Lung microvascular endothelial cell (primary cell): ENCODE measurements at regions not wholly inside any gene's neighbourhood (a gene's known extent, or its start where the extent isn't known, plus 50 kb on each side); places are given as distances from the start of the nearest gene placed in this dataset.

Experiments used
- DNase-seq, 2 donors: peaks; one replicate each; pipeline versions ENCODE4 v3.0.0 to v3.0.0-alpha.2; 2010; ENCODE audit warnings: low read depth in 2 of 2

DNA sequence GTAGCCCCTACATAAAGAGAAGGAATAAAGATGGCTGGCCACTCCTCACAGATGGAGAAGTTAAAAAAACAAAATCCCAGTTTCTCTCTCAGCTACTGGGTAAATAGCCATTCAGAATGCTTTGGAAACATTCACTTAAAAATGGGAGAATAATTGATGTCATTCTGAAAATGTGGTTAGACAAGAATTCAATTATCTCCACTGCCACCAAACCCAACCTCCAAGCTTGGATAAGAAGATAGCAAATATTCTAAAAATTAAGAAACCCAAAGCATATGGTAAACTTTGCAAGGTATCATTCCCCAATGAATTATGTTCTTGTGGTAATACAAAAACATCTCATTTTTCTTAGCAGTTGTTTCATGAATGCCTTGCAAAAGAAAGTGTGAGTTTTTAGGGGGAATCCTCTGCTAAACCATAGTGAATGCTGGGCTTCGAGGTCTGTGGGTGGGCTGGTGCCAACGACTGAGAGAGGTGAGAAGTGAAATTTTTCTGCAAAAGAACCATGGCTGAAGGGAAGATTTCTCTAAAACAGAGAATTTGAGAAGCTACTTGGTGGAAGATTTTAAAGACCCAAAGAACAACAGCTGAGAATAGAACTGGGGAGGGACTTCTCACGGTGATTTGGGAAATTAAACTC is 497.9 kb upstream of the JARID2 start:
- no peak for DNase-seq

DNA sequence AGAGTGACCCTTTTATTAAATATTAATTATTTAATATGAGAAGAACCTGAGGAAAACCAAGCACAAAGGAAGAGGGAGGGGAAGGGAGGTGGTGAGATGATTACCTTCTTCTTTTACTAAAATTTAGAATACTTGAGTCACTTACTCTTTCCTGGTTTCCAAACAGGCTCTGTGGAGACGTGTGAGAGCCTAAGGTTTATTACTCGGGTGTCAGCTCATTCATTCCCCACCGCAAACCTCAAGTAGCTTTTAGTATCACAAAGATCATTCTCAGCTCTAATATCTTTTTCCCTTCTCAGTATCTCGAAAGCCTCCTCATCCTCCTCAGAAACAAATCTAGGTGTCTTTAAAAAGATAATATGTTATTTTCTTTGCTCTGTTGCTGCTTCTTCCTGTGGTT is 497.2 kb upstream of the JARID2 start:
- no peak for DNase-seq

DNA sequence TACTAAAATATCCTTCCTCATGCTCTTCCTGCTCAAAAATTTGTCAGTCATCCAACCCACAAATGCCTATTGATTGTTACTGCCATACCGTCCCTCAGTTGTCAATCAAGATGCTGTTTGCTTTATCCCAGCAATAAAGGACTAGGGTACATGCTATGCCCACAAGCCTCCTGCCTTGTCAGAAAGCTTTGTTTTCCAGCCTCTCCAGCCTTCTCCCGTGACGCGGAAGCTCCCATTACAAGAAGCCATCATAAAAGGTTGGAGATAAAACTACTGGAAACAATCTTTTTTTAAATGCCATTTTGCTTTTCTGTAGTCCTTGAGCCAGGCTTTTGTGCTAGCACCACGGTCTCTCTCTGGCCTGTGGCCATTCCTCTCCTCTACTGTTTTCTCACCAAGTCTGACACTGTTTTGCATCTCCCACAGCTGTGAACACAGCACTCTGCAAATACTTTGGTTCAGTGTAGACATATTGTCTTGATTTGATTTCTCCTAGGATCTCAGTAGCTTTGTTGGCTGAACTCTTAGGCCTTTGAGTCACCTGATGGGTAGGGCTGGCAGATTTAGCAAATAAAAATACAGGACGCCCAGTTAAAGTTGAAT is 495.7 kb upstream of the JARID2 start:
- no peak for DNase-seq

DNA sequence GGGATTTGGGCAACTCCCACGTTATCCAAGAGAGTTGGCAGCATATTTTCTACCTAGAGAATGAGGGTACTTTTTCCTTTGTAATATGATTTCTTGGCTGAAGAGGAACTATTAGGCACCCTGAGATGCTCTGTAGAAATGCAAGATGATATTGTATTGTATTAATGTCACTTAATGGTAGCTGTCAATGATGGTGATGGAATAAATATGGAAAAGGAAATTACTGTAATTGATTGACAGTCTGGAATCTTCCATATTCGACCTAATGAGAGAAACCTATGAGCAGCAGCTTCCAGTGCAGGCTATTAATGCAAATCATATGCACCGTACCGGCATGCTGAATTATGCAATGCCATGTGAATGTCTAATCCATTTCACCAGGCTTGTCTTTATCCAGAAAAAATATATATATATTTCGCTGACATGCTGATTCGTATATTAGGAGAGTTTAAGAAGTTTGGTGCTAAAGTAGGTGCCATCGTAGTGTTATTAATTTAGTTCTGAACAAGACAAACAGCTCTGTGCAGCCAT is 494.2 kb upstream of the JARID2 start:
- DNase-seq = no peak

DNA sequence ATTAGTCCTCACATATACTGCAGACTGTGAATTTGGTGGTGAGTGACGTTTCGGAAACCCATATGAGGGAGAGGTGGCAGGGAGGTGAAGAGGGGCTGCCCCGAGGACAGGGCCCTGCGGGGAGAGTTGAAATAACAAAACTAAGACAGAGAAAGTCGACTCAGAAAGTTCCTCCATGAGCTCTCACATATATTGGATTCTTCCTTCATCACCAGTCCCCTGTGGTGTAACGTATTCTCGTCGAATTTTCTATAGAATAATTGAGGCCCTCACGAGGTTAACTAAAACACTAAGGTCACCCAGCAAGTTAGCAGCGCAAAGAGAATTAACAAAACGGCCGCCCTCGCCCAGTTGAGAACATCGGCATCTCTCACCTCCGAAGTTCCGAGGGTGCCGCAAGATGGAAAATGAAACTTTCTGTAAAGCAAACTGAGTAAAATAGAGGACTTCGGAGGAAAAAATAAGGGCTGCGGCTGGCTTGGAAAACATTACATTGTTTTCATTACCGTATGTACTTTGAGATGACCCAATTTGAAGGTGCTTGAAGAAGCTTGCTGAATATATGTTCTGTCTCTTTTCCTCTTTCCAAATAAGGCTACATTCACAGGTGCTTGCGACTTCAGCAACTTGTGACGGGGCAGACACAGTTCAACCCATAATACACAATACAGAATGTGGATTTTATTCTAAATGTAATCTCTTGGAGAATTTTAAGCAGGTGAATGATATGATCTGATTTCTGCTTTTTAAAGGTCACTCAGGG is 490.9 kb upstream of the JARID2 start:
- DNase-seq = no peak

DNA sequence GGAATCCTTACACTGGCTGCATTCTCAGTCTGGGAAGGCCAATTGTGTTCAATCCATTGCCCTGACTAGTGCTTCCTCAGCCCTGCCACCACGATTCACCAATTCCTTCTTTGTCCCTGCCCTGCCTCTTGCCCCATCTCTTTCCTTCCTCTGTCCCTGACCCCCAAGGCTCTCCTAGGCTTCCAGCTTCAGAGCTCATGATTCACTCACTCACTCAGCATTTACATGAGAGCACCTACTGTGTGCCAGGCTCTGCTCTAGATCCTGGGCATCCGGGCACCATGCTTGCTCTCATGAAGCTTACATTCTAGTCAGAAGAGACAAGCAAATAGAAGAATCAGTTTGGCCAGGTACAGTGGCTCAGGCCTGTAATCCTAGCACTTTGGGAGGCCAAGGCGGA is 489.5 kb upstream of the JARID2 start:
- DNase-seq = no peak

DNA sequence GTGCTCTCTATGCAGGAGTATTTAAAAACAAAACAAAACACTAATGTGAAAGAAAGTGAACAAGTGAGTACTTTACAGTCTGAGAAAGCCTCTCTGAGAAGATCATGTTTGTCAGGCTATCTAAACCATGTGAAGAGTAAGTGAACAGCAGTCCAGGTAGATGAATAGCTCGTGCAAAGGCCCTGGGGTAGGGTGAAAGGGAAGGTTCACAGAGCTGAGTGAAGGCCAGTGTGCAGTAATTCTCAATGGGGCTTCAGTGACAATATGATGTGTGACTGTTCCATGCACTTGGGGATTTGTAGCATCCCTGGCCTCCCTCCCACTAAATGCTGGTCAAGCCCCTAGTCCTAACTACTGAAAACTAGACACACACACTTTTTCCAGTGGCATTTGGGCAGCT is 488.9 kb upstream of the JARID2 start:
- no peak for DNase-seq

DNA sequence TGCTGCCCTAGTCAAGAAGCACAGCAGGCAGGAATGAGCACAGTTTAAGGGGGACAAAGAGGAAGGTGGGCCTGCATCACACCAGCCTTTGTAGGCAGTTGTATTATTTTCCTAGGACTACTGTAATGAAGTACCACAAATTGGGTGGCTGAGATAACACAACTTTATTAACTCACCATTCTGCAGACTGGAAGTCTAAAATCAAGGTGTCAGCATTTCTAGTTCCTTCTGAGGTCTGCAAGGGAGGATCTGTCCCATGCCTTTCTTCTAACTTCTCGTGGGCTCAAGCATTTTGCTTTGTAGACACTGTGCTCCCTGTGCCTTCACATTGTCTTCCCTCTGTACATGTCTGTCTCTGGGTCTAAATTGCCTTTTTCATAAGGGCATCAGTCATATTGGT is 488.5 kb upstream of the JARID2 start:
- no peak for DNase-seq

DNA sequence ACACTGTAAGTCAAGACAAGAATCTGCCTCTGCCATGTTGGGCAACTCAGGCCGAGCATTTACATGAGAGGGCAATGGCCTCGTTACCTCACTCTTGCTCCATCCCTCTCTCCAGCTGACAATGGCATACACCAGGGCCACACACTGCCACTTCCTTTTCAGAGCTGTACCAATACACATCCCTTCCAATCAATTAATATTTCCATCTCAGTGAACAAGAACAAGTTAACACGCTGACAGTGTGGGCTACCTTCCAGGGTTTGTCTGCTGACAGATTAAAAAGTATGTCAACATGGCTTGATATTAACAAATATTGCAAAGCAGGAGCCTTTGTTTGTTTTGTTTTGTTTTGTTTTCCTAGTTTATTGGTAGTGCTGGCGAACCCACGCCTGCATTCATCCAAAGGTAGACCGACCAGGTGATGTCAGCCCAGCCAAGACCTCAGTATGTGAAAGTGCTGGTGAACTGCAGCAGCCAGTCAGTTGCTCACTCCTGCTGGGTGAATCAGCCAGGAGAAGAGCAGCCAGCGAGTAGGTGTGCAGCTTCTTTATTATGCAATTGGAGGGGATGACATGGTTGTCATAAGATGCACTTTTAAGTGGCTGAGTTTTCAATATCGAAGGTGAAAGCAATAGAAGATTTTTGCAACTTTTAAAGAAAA is 487.3 kb upstream of the JARID2 start:
- DNase-seq = no peak

DNA sequence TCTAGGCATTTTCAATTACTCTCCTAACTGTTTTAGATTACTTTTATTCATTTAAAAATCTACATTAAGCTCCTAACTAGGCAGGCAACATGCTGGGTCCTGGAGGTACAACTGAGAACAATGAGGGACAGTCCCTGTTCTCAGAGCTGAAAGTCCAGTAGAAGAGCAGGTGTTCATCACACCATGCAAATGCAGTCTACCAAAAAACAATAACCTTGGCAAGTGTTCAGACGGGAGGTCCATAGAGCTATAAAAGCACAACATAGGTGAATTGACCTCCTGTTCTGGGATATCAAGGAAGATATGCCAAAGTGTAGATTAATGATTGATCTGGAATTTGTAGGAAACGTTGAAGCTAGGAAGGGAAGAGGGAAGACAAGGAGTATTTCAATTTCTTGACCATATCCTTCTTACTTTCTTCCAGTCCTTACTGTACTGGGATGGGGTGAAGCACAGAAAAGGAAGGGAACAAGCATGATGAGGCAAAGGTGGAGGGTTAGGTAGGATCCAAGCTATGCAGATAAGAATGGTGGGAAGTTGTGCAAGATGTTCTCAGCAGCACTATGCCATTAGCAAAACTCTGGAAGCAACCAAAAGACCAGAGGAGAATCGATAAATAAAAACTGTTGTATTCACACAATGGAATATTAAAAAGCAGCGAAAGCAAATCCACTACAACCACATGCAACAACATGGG is 485.7 kb upstream of the JARID2 start:
- DNase-seq = no peak

DNA sequence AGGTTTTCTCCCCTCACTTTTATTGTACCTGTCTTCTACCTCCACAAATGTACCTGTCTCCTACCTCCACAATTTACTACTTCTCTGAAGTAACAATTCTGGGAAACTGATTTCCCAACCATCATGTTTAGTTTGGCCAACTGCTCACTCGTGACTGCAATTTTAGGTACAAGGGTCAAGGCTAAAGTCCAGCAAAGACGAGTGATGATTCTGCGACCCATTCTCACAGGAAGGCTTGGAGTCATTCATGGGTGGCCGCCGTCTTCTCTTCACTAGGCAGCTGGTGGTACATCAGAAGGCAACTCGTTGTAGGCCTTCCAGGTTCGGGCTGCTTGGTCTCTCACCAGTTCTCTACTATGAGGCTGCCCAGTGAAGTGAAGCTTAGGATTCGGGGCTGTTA is 483.8 kb upstream of the JARID2 start:
- no peak for DNase-seq

DNA sequence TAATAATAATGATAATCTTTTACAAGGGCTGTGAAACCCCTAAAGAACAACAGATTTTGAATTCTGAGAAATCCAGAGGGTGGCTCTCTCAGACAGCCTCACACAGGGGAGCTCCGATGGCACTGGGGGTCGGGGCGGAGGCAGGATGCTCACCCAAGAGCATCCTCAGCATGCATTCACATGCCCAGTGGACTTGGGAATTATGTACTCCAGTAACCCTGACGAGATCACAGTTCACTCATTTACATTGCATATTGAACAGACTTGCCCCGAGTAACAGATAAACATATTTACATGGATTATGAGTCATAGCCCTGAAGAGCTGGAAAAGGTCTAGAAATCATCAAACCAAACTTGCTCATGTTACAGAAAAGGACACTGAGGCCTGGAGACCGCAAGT is 482.7 kb upstream of the JARID2 start:
- peak in 1 of 2 donors; percentile 19 for DNase-seq

DNA sequence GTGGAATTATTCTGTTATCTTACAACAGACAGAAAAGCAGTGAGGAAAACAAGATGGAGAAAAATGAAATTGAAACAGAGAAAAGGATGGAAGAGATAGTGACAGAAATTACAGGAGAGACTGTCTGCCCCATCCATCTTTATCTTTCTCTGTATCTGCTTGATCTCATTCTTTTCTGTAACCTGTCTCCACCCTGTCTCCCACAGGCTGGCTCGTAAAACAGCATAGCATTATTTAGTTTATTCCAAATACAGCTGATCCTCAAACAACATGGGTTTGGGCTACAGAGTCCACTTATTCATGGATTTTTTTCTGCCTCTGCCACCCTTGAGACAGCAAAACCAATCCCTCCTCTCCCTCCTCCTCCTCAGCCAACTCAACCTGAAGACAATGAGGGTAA is 482.3 kb upstream of the JARID2 start:
- no peak for DNase-seq

DNA sequence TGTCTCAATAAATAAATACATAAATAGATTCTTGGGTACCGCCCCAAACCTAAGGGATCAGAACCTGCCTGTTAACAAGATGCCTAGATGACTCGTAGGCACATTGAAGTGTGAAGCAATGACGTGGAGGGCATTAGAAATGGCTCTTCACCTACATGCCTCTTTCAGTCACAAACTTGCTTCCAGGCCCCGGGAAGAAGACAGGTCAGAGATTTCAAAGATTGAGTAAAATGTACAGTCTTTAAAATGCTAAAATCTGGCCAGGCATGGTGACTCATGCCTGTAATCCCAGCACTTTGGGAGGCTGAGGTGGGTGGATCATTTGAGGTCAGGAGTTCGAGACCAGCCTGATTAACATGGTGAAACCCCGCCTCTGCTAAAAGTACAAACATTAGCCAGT is 480.8 kb upstream of the JARID2 start:
- DNase-seq = no peak

DNA sequence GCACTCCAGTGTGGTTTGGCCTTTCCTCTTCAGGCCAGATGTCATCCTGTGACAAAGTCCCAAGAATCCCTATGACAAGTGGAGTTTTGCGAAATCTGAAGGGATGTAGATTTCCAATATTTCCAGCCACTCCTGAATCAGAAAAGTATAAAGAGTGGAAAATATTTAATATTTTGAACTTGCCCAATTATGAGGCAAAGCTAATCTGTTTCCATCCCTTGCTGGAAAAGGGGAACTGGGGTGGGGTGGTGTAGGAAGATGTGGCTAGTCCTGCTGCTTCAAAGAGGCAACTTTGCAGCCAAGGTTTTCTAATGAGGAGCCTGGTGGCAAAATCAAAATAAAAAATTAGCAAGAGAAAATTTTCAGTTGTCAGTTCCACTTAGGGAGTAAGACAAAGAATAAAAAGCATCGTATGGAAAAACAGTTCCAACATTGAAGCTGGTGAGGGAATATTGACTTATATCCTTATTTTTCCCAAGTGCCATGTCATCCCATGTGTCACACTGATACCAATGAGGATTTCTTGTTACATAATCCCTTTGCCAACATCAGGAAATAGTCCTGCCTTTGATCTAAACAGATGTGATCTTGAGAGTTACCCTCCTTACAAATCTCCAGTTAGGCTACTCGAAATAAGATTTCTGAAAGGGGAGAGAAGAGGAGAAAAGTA is 480.0 kb upstream of the JARID2 start:
- no peak for DNase-seq

DNA sequence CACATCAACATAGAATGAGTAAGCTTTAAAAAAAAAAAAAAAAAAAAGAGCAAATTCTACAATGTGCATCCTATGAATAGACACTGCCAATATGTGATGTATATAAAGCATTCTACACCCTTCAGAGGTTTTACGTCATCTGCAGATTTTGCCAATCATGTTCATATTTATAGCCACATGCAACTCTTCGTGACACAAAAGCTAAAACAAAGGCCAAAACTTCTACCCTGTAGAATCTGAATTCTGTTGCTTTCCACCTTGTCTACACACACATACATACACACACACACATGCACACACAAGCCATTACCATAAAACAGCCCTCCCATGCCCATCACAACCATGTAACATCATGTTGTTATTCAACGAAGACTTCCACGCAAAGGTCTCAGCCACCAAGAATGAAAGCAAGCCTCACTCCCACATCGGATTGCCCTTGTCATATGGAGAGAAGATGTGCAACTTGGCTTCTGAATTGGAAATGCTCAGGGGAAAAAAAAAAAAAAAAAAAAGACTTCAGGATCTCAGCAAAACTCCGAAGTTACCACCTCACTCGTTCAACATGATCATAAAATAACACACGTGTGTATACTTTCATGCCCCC is 479.4 kb upstream of the JARID2 start:
- no peak for DNase-seq

DNA sequence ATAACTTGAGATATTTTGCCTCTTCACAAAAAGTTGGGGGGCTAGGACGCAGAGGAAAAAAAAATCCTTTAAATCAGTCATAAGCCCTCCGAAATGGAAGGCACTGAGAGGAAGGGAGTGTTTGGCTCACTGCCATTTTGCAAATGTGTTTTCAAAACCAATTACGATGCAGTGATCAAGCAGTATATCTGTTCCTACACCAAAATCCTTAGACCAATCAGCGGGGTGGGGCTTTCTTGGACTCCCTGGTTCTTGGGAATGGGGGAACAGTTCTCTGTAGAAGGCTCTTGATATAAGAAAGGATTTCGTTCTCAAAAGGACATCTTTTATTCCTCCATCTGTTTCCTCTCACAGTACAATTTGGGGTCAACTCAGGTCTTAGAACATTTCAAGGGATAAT is 478.6 kb upstream of the JARID2 start:
- DNase-seq = peak in 1 of 2 donors; percentile 5

DNA sequence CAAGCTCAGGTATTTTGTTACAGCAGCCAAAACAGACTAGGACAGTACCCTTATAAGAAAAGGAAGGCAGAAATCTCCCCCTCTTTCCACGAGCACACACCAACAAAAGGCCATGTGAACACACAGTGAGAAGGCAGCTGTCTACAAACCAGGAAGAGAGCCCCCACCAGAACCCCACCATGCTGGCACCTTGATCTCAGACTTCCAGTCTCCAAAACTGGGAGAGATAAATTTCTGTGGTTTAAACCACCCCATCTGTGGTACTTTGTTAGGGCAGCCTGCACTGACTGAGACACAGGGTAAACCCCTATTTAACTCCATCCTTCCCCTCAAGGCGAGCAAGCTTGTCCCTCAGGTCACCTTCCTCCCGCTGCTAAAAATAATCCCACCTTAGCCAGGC is 475.8 kb upstream of the JARID2 start:
- DNase-seq = no peak

DNA sequence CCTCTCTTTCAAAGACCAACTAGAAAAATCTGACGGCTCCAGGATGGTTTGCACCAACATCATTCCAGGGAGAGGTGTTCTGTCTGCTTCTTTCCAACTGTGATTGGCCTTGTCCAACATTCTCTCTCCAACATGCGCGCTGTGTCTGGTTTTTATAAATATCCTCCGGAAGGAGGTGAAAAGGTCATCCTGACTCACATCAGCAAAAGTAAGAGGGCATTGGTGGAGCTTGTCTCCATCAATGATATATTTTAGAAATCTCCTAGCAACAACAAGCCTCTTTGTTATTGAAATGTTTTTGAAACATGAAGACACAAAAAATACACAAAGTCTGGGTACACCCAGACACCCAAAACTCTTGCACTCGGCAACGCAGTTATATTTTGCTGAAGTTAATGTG is 475.3 kb upstream of the JARID2 start:
- DNase-seq = peak; percentile 64 to 92

DNA sequence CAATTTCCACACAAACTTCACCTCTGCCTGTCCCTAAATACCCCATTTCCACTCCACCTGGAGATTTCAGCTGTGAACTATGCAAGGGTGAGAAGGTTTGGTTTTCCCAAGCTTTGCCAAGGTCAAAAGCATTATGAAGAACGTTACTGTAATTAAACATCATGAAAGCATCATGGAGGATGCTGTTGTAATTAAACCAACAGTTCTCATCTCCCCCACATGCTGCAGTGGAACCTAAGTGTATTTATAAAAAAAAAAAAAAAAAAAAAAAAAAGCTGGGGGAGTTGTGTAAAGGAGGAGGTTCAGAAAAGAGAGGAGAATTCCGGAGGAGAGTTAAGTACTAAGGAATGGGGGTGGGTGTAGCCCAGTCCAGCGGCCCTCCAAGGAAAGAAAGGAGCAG is 474.9 kb upstream of the JARID2 start:
- no peak for DNase-seq

DNA sequence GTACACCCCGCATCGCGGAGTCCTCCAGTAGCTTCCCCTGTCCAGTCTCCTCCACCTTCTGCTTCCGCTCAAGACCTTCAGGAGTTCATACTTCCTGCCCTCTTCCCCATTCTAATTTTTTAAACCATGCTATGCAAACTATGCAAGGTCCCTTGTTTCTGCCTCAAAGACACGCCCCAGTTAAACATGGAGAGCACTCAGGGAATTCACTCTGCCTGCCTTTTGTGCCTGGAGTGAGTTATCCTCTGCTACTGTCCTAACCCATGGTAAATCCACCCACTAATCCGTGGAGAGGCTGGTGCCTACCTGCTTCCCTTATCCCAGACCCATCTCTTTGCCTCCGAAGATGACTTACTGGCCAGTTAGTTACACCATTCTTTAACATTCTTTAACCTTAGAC is 473.7 kb upstream of the JARID2 start:
- no peak for DNase-seq
